ENCODE measurements at regions not wholly inside any gene's neighbourhood (a gene's known extent, or its start where the extent isn't known, plus 50 kb on each side); places are given as distances from the start of the nearest gene placed in this dataset.

GRCh38 chr17:72426321-72426720, 305.5 kb downstream of the SOX9 start:
- H3K9me3 ChIP-seq, result no peaks in the 10 kb centered on the region
- no peak overlapping the region for H3K27ac ChIP-seq
- TF ChIP-seq, protein P1, sequence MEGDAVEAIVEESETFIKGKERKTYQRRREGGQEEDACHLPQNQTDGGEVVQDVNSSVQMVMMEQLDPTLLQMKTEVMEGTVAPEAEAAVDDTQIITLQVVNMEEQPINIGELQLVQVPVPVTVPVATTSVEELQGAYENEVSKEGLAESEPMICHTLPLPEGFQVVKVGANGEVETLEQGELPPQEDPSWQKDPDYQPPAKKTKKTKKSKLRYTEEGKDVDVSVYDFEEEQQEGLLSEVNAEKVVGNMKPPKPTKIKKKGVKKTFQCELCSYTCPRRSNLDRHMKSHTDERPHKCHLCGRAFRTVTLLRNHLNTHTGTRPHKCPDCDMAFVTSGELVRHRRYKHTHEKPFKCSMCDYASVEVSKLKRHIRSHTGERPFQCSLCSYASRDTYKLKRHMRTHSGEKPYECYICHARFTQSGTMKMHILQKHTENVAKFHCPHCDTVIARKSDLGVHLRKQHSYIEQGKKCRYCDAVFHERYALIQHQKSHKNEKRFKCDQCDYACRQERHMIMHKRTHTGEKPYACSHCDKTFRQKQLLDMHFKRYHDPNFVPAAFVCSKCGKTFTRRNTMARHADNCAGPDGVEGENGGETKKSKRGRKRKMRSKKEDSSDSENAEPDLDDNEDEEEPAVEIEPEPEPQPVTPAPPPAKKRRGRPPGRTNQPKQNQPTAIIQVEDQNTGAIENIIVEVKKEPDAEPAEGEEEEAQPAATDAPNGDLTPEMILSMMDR (IDR thresholded peaks at IDR 0.05), result no peak
- TF ChIP-seq POLR2A (IDR thresholded peaks at IDR 0.05), result no peak
- TF ChIP-seq POLR2AphosphoS5 (IDR thresholded peaks at IDR 0.05; ENCODE audit: insufficient read depth in 1 of 2, low read depth in 1 of 2), result no peak
- no peaks in the 10 kb centered on the region for H3K27me3 ChIP-seq
- peaks cover 13% of the 10 kb centered on the region for H3K4me1 ChIP-seq
- no peak overlapping the region for H3K4me3 ChIP-seq
- DNase-seq (ENCODE audit: extremely low spot score in 2 of 2), result no peak
- no peaks in the 10 kb centered on the region for H3K36me3 ChIP-seq
- intact Hi-C loops (cut with DNase I), result no loop called here

- H3K4me3 ChIP-seq, result no peak overlapping the region
- no peaks in the 10 kb centered on the region for H3K27me3 ChIP-seq
- H3K9me3 ChIP-seq, result no peaks in the 10 kb centered on the region
- intact Hi-C loops (cut with DNase I), result no loop called here
- no peak overlapping the region for H3K27ac ChIP-seq
- no peak for DNase-seq (ENCODE audit: extremely low spot score in 2 of 2)
- no peaks in the 10 kb centered on the region for H3K36me3 ChIP-seq
- peaks cover 9% of the 10 kb centered on the region for H3K4me1 ChIP-seq
- no peak for TF ChIP-seq POLR2AphosphoS5 (IDR thresholded peaks at IDR 0.05; ENCODE audit: insufficient read depth in 1 of 2, low read depth in 1 of 2)
- TF ChIP-seq POLR2A (IDR thresholded peaks at IDR 0.05), result no peak
- TF ChIP-seq, protein P1 (IDR thresholded peaks at IDR 0.05), result no peak
Measured at GRCh38 chr17:72426948-72427760, 306.3 kb downstream of the SOX9 start.

- intact Hi-C loops (cut with DNase I), result no loop called here
- Histone ChIP-seq H3K4me1 (peaks cover 4% of the 10 kb centered on the region), H3K27me3 (no peaks in the 10 kb centered on the region), H3K36me3 (no peaks in the 10 kb centered on the region), H3K27ac (no peak overlapping the region), H3K4me3 (no peak overlapping the region), H3K9me3 (no peaks in the 10 kb centered on the region)
- no peak for TF ChIP-seq POLR2AphosphoS5 (IDR thresholded peaks at IDR 0.05; ENCODE audit: insufficient read depth in 1 of 2, low read depth in 1 of 2)
- no peak for DNase-seq (ENCODE audit: extremely low spot score in 2 of 2)
Measured at GRCh38 chr17:72427761-72428109, 306.9 kb downstream of the SOX9 start.

DNA sequence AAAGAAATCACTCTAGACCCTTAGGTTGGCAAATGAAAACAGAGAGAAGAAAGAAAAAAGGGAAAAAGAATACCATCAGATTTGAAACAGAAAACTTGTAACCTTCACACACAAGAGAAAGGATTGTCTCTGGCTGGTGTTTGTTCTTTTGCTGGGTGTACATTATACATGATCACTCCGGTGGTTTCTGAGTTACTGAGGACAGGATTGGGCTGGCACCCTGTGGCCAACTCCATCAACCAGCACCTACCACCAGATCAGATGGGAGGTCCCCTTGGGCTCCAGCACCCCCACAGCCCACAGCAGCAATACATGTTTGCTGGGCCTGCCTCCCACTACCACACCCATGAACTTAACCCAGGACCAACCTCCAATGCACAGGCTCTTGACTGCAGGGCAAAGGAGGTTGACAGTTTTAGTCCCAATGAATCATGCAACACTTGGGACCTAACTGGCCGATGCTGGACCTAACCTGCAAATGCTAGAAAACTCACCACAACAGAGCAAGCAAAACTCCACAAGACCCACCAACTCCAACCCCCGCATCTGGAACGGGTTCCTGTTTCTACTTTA, 308.3 kb downstream of the SOX9 start:
- Histone ChIP-seq H3K4me1 (no peaks in the 10 kb centered on the region), H3K4me3 (no peak overlapping the region), H3K27me3 (no peaks in the 10 kb centered on the region), H3K9me3 (no peaks in the 10 kb centered on the region), H3K36me3 (no peaks in the 10 kb centered on the region), H3K27ac (no peak overlapping the region)
- TF ChIP-seq POLR2AphosphoS5 (IDR thresholded peaks at IDR 0.05; ENCODE audit: insufficient read depth in 1 of 2, low read depth in 1 of 2) (no peak), POLR2A (IDR thresholded peaks at IDR 0.05) (no peak)
- TF ChIP-seq, protein P1 (IDR thresholded peaks at IDR 0.05), result no peak
- no peak for DNase-seq (ENCODE audit: extremely low spot score in 2 of 2)
- intact Hi-C loops (cut with DNase I), result no loop called here

DNA sequence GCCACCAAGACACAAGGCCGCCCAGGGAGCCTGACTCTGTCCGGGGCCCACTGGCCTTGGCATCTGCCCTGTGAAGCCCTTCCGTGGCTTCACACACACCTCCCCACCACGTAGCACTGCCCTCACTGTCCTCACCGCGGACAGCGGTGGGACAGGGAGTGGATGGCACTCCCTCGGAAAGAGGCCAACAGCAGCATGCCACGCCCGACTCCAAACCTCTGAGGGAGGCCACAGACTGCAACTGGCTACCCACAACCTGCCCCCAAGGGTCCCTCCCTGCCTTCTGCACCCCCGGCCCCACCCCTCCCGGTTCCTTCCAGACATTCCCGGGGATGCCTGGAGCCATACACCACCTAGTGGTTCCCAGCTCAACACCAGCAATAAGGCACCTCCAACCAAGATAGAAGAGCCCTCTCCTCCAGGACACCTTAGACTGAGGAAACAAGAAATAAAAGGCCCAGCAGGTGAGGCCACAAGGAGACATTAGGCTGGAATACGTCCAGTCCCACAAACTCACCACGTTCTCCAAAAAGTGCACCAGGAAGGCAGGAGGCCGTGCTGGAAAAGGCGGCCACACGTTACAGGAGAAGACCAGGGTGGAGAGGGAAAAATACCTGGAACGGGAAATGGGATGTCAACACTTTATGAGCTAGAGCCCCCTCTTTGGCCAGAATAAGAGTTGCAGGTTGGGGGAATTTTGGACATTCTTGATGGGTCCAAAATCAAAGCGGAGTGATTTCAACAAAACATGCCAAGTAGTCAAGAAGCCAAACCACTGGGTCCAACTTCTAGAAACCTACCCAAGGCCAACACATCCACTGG, 310.0 kb downstream of the SOX9 start:
- Histone ChIP-seq H3K27me3 (no peaks in the 10 kb centered on the region), H3K9me3 (no peaks in the 10 kb centered on the region), H3K27ac (no peak overlapping the region), H3K4me3 (no peak overlapping the region), H3K36me3 (no peaks in the 10 kb centered on the region), H3K4me1 (no peaks in the 10 kb centered on the region)
- intact Hi-C loops (cut with DNase I), result no loop called here
- no peak for DNase-seq (ENCODE audit: extremely low spot score in 2 of 2)
- no peak for TF ChIP-seq POLR2AphosphoS5 (IDR thresholded peaks at IDR 0.05; ENCODE audit: insufficient read depth in 1 of 2, low read depth in 1 of 2)
- TF ChIP-seq, protein P1 (IDR thresholded peaks at IDR 0.05), result no peak
- no peak for TF ChIP-seq POLR2A (IDR thresholded peaks at IDR 0.05)

All from vagina (tissue), 2 donors.